ENCODE measurements at regions not wholly inside any gene's neighbourhood (a gene's known extent, or its start where the extent isn't known, plus 50 kb on each side); places are given as distances from the start of the nearest gene placed in this dataset.

- no peaks in the 10 kb centered on the region for H3K79me2 ChIP-seq (ENCODE audit: low read depth)
- H3K36me3 ChIP-seq (ENCODE audit: low read depth) = no peaks in the 10 kb centered on the region
- POLR2A ChIA-PET (ENCODE audit: unreplicated experiment) = interaction anchor here (0.6 kb wide), 1 partner anchor 1155 kb away, joined by 3 read pairs; no protein-coding TSS in a partner anchor
- TF ChIP-seq EZH2 (IDR thresholded peaks at IDR 0.05; ENCODE audit: low read depth) (no peak), CTCF (conservative IDR thresholded peaks at IDR 0.05) (no peak)
- intact Hi-C loops (cut with micrococcal nuclease; ENCODE audit: unreplicated experiment) = no loop called here
- no peaks in the 10 kb centered on the region for H4K20me1 ChIP-seq (ENCODE audit: insufficient read depth)
- no peaks in the 10 kb centered on the region for H3K27me3 ChIP-seq (ENCODE audit: insufficient read depth, low read depth)
- no peak for DNase-seq
- CTCF ChIA-PET = no interaction called here
- BruUV-seq (replicated peaks) = no TSS peak
- no peaks in the 10 kb centered on the region for H3K4me1 ChIP-seq (replicated peaks; ENCODE audit: insufficient read depth)
- H3K9me2 ChIP-seq (ENCODE audit: insufficient read depth) = no peaks in the 10 kb centered on the region
- no peaks in the 10 kb centered on the region for H3K9me3 ChIP-seq (ENCODE audit: insufficient read depth, low read depth)
- H3F3A ChIP-seq (ENCODE audit: insufficient read depth, low read depth) = no peaks in the 10 kb centered on the region
- no peak overlapping the region for H3K4me3 ChIP-seq
- H2AFZ ChIP-seq = no peak overlapping the region
- no peak overlapping the region for H3K4me2 ChIP-seq
- no peak overlapping the region for H3K27ac ChIP-seq
Observed at GRCh38 chr6:8192067-8192466, 89.7 kb upstream of the EEF1E1 start.

DNA sequence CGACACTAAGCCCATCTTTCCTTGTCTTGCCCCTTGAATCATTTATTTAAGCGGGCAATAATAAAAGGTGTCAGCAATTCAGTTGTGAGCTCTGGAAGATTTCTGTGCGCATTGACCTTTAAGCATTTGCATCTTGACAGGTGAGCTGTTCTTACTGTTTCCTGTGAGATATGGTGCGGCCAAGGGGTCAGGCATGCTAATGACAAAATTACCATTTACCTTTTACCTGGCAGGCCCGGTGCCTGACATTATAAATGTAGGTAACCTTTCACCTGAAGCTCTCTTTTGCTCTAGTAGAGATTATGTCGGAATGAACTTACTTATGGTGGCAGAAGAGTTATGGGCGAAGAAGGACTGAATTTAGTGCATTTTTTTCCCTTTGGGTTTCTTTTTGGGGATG is 89.3 kb upstream of the EEF1E1 start:
- no peaks in the 10 kb centered on the region for H3K4me1 ChIP-seq (replicated peaks; ENCODE audit: insufficient read depth)
- DNase-seq = no peak
- H3K9me3 ChIP-seq (ENCODE audit: insufficient read depth, low read depth) = no peaks in the 10 kb centered on the region
- intact Hi-C loops (cut with micrococcal nuclease; ENCODE audit: unreplicated experiment) = no loop called here
- H3K27me3 ChIP-seq (ENCODE audit: insufficient read depth, low read depth) = no peaks in the 10 kb centered on the region
- CTCF ChIA-PET = no interaction called here
- H3K4me3 ChIP-seq = no peak overlapping the region
- no peaks in the 10 kb centered on the region for H3K79me2 ChIP-seq (ENCODE audit: low read depth)
- H3K9me2 ChIP-seq (ENCODE audit: insufficient read depth) = no peaks in the 10 kb centered on the region
- H3F3A ChIP-seq (ENCODE audit: insufficient read depth, low read depth) = no peaks in the 10 kb centered on the region
- TF ChIP-seq EZH2 (IDR thresholded peaks at IDR 0.05; ENCODE audit: low read depth) = no peak
- no peak for TF ChIP-seq CTCF (conservative IDR thresholded peaks at IDR 0.05)
- no peaks in the 10 kb centered on the region for H4K20me1 ChIP-seq (ENCODE audit: insufficient read depth)
- H3K36me3 ChIP-seq (ENCODE audit: low read depth) = no peaks in the 10 kb centered on the region
- POLR2A ChIA-PET (ENCODE audit: unreplicated experiment) = interaction anchor here (0.6 kb wide), 1 partner anchor 1156 kb away, joined by 3 read pairs; no protein-coding TSS in a partner anchor
- no peak overlapping the region for H3K27ac ChIP-seq
- no peak overlapping the region for H3K4me2 ChIP-seq
- H2AFZ ChIP-seq = no peak overlapping the region
- no TSS peak for BruUV-seq (replicated peaks)

DNA sequence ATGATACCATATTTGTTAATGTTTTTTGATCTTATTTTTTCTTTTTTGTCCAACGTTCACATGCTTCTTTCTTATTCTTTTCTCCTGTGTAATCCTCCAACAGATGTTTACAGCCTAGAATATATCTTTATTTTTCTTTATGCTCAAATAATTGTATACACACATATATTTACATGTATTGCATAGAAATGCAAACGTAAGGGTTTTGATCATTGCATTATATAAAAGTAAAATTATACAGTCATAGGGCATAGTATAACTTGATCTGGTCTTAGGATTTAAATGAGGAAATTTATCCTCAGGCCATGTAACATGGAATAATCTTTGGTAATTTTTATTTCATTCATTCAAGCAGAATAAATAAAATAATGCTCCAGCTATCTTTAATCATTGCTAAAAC is 84.9 kb upstream of the EEF1E1 start:
- ChIA-PET POLR2A (ENCODE audit: unreplicated experiment) (no interaction called here), CTCF (no interaction called here)
- Histone ChIP-seq H3K27me3 (ENCODE audit: insufficient read depth, low read depth) (no peaks in the 10 kb centered on the region), H3K79me2 (ENCODE audit: low read depth) (no peaks in the 10 kb centered on the region), H3K4me2 (no peak overlapping the region), H2AFZ (no peak overlapping the region), H4K20me1 (ENCODE audit: insufficient read depth) (no peaks in the 10 kb centered on the region), H3K27ac (no peak overlapping the region), H3K36me3 (ENCODE audit: low read depth) (no peaks in the 10 kb centered on the region), H3K9me3 (ENCODE audit: insufficient read depth, low read depth) (no peaks in the 10 kb centered on the region), H3F3A (ENCODE audit: insufficient read depth, low read depth) (no peaks in the 10 kb centered on the region), H3K4me3 (no peak overlapping the region), H3K4me1 (replicated peaks; ENCODE audit: insufficient read depth) (no peaks in the 10 kb centered on the region), H3K9me2 (ENCODE audit: insufficient read depth) (no peaks in the 10 kb centered on the region)
- intact Hi-C loops (cut with micrococcal nuclease; ENCODE audit: unreplicated experiment) = no loop called here
- TF ChIP-seq CTCF (conservative IDR thresholded peaks at IDR 0.05) (no peak), EZH2 (IDR thresholded peaks at IDR 0.05; ENCODE audit: low read depth) (no peak)
- no TSS peak for BruUV-seq (replicated peaks)
- no peak for DNase-seq
